Endodermal cell (in vitro differentiated cells): ENCODE measurements at regions not wholly inside any gene's neighbourhood (a gene's known extent, or its start where the extent isn't known, plus 50 kb on each side); places are given as distances from the start of the nearest gene placed in this dataset.
A peak's percentile ranks its signal among the peaks of the same experiment; 100 is the strongest.

ENCODE experiments used
- DNase-seq: peaks from one replicate; pipeline ENCODE4 v3.0.0-alpha.2; 2017
- H3K27ac ChIP-seq: 2 replicates; pipeline ENCODE4 v1.5.1; 2013; ENCODE audit warnings: mild to moderate bottlenecking, low read depth, low read length, moderate library complexity
- H3K27me3 ChIP-seq: 2 replicates; pipeline ENCODE4 v1.6.1; 2013; ENCODE audit warnings: mild to moderate bottlenecking, low read length, moderate library complexity; ENCODE audit not compliant: insufficient read depth, control insufficient read depth, poor library complexity, severe bottlenecking
- H3K36me3 ChIP-seq: 2 replicates; pipeline ENCODE4 v1.7.0; 2013; ENCODE audit warnings: mild to moderate bottlenecking, low read length, moderate library complexity; ENCODE audit not compliant: control insufficient read depth, insufficient read depth
- H3K4me1 ChIP-seq: one replicate; pipeline ENCODE4 v1.7.0; 2013; ENCODE audit warnings: low read length; ENCODE audit not compliant: control insufficient read depth, insufficient read depth
- H3K4me3 ChIP-seq: 2 replicates; pipeline ENCODE4 v1.5.1; 2013; ENCODE audit warnings: mild to moderate bottlenecking, low read length, moderate library complexity
- H3K9ac ChIP-seq: 2 replicates; pipeline ENCODE4 v1.6.1; 2013; ENCODE audit warnings: mild to moderate bottlenecking, low read length, moderate library complexity; ENCODE audit not compliant: poor library complexity, severe bottlenecking; ENCODE audit errors: extremely low read depth
- H3K9me3 ChIP-seq: 2 replicates; pipeline ENCODE4 v1.6.1; 2013; ENCODE audit warnings: mild to moderate bottlenecking, low read length, moderate library complexity; ENCODE audit not compliant: control insufficient read depth
- H3K27ac Mint-ChIP-seq: 2 replicates; pipeline ENCODE4 v1.8.0; 2020; ENCODE audit warnings: mixed read lengths
- H3K27me3 Mint-ChIP-seq: 2 replicates; pipeline ENCODE4 v1.8.0; 2021; ENCODE audit warnings: mild to moderate bottlenecking, mixed read lengths; ENCODE audit not compliant: insufficient read depth
- H3K36me3 Mint-ChIP-seq: 2 replicates; pipeline ENCODE4 v1.8.0; 2020; ENCODE audit warnings: low read depth, mixed read lengths
- H3K4me1 Mint-ChIP-seq: 2 replicates; pipeline ENCODE4 v1.8.0; 2020; ENCODE audit warnings: mixed read lengths
- H3K4me3 Mint-ChIP-seq: 2 replicates; pipeline ENCODE4 v1.8.0; 2020; ENCODE audit warnings: mild to moderate bottlenecking, moderate library complexity, mixed read lengths
- H3K9me3 Mint-ChIP-seq: 2 replicates; pipeline ENCODE4 v1.8.0; 2020; ENCODE audit warnings: mild to moderate bottlenecking, mixed read lengths
- WGBS, 2 experiments: methylation state at CpG; one replicate each; pipeline versions ENCODE4 v1.1.5 to v1.1.7; 2013; ENCODE audit warnings: missing lambda C conversion rate in 2 of 2, mixed read lengths in 1 of 2; ENCODE audit not compliant: insufficient coverage in 1 of 2, insufficient read length in 1 of 2; 5-methylcytosine and 5-hydroxymethylcytosine counted together
- TF ChIP-seq, protein P1 (sequence below): fragments of 200-600 bp; sonication (generic); conservative IDR thresholded peaks from 2 replicates; pipeline ENCODE4 v1.5.0; 2021; ENCODE audit warnings: antibody characterized with exemption, mild to moderate bottlenecking

DNA sequence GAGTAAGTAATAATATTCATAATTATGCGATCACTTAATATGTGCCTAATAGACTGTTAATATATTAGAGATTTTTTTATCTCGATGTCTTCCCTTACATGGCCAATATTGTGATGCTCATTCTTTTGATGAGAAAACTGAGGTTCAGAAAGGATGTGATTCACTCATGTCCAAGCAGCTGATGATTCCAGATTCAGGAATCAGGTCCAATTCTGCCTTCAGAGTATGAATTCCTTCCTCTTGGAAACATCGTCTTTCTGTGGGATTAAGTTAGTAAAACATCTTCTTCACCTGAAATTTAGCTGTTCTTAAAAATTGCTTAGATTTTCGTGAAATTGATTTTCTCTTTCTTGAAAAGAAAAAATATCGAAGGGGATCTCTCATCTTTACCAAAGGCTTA, 242.5 kb upstream of the RFX3 start:
- H3K9ac ChIP-seq, result no peak overlapping the region

DNA sequence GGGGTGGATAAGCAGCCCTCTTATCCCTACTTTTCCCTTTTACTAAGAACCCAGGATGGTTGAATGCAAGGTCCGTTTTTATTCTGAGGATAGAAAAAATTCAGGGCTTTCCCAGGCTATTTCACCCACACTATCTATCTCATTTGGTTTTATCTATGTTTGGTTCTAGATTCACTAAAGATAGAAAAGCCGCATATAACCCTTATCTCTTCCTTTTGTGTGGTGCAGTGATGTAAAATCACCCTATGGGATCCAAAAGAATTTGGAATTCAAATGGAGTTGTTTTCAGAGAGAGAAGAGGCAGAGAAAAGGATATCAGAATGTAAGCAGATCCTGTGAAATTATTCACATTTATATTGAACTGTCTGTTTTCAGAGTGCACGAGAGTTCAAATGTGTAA, 236.3 kb upstream of the RFX3 start:
- TF ChIP-seq, protein P1, sequence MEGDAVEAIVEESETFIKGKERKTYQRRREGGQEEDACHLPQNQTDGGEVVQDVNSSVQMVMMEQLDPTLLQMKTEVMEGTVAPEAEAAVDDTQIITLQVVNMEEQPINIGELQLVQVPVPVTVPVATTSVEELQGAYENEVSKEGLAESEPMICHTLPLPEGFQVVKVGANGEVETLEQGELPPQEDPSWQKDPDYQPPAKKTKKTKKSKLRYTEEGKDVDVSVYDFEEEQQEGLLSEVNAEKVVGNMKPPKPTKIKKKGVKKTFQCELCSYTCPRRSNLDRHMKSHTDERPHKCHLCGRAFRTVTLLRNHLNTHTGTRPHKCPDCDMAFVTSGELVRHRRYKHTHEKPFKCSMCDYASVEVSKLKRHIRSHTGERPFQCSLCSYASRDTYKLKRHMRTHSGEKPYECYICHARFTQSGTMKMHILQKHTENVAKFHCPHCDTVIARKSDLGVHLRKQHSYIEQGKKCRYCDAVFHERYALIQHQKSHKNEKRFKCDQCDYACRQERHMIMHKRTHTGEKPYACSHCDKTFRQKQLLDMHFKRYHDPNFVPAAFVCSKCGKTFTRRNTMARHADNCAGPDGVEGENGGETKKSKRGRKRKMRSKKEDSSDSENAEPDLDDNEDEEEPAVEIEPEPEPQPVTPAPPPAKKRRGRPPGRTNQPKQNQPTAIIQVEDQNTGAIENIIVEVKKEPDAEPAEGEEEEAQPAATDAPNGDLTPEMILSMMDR, result no peak
- Histone ChIP-seq H3K9me3 (peaks cover 12% of the 10 kb centered on the region), H3K4me3 (no peak overlapping the region), H3K36me3 (no peaks in the 10 kb centered on the region), H3K27ac (no peak overlapping the region), H3K27me3 (no peaks in the 10 kb centered on the region), H3K4me1 (peaks cover 11% of the 10 kb centered on the region), H3K9ac (no peak overlapping the region)
- Mint-ChIP-seq H3K27ac (no peak overlapping the region), H3K4me1 (peaks cover 13% of the 10 kb centered on the region), H3K36me3 (peaks cover 3% of the 10 kb centered on the region), H3K4me3 (no peak overlapping the region), H3K27me3 (no peaks in the 10 kb centered on the region), H3K9me3 (peaks cover 10% of the 10 kb centered on the region)
- no peak for DNase-seq
- WGBS, 2 experiments, result 46% methylated on average over 3 of the region's 3 CpGs; no CpG with 5 or more reads in 1 of the 2 experiments

More for the DNA sequence above, 242.5 kb upstream of the RFX3 start:
- no peak for DNase-seq
- Histone ChIP-seq H3K36me3 (no peaks in the 10 kb centered on the region), H3K9me3 (peaks cover 4% of the 10 kb centered on the region), H3K4me1 (peaks cover 11% of the 10 kb centered on the region), H3K27me3 (no peaks in the 10 kb centered on the region), H3K27ac (no peak overlapping the region), H3K4me3 (no peak overlapping the region)
- H3K27ac Mint-ChIP-seq, result no peak overlapping the region
- TF ChIP-seq, protein P1, result no peak
- peaks cover 6% of the 10 kb centered on the region for H3K9me3 Mint-ChIP-seq
- no peak overlapping the region for H3K4me3 Mint-ChIP-seq
- H3K4me1 Mint-ChIP-seq, result peaks cover 22% of the 10 kb centered on the region
- no peaks in the 10 kb centered on the region for H3K36me3 Mint-ChIP-seq
- 90 to 95% methylated on average over 2 to 5 of the region's 5 CpGs for WGBS, 2 experiments
- no peaks in the 10 kb centered on the region for H3K27me3 Mint-ChIP-seq

DNA sequence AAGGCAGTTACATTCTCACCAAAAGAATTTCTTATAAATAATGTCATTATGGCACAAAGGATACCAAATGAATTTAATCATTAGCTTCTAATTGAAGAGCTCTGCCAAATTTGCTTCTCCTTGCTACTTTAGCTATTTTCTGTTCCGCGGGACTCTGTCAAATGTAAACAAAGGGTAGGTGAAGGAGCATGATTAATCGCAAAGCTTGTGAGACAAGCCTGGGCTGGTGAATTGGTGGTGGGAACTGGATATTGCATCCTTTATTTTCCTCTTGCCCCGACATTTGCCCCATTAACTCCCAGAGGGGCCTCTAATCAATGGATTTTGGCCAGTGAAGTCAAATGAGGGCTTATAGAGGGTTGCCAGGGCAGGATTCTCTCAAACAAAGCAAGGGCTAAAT, 234.2 kb upstream of the RFX3 start:
- H3K9ac ChIP-seq, result no peak overlapping the region
- H3K27ac Mint-ChIP-seq, result no peak overlapping the region

More for the DNA sequence above, 234.2 kb upstream of the RFX3 start:
- Histone ChIP-seq H3K4me1 (peaks cover 11% of the 10 kb centered on the region), H3K9me3 (peaks cover 12% of the 10 kb centered on the region), H3K4me3 (no peak overlapping the region), H3K36me3 (no peaks in the 10 kb centered on the region), H3K27me3 (no peaks in the 10 kb centered on the region), H3K27ac (peak overlapping the region; percentile 47)
- 58 to 76% methylated on average over 3 to 4 of the region's 4 CpGs for WGBS, 2 experiments
- TF ChIP-seq, protein P1, result peak; percentile 46
- peaks cover 20% of the 10 kb centered on the region for H3K4me1 Mint-ChIP-seq
- no peak for DNase-seq
- peaks cover 10% of the 10 kb centered on the region for H3K9me3 Mint-ChIP-seq
- no peaks in the 10 kb centered on the region for H3K27me3 Mint-ChIP-seq
- H3K4me3 Mint-ChIP-seq, result no peak overlapping the region
- peaks cover 3% of the 10 kb centered on the region for H3K36me3 Mint-ChIP-seq
